Limb (tissue), 2 donors: ENCODE measurements at regions not wholly inside any gene's neighbourhood (a gene's known extent, or its start where the extent isn't known, plus 50 kb on each side); places are given as distances from the start of the nearest gene placed in this dataset.

Experiments used
- DNase-seq, 2 donors: peaks; one replicate each; pipeline ENCODE4 v3.0.0-alpha.2; 2016; ENCODE audit errors: extremely low spot score in 2 of 2

DNA sequence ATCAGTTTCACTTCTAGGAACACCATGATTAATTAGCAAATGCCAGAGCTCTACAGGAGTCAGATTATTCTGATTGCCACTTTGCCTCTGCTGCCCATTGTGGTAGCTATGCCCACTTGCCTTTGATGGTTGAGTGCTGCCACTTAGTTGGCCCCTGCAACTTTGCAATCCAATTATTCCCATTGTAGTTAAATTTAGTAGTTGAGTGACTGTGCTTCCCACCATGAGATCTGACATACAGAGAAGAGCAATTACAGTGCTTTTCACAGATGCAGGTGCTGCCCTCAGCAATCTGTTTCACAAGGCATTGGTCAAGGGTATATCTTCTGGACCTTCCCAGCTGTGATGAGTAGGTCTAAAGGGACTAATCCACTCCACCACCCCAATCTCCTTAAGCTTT, 468.4 kb upstream of the RGS6 start:
- no peak for DNase-seq

- no peak for DNase-seq
Measured at GRCh38 chr14:71464840-71465239, 467.4 kb upstream of the RGS6 start.

- no peak for DNase-seq
Measured at GRCh38 chr14:71465316-71465715, 466.9 kb upstream of the RGS6 start.

DNA sequence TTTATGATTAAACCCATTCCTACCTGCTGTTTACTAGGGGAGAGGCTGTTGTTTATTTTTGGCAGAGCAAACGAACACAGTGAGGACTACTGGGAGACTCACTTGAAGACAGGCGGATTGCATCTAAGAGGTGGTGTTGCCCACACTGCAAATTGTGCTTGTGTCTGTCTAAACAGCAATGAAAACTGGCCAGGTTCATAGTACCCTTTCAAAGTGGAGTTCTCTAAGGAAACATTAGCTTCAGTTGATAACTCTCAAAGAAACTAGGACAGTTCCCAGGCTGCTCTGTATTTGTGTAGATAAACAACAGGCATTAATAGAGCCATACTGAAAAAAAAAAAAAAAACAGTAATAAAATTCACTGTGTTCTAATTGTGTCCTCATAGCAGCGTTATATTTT, 466.0 kb upstream of the RGS6 start:
- DNase-seq, result no peak

DNA sequence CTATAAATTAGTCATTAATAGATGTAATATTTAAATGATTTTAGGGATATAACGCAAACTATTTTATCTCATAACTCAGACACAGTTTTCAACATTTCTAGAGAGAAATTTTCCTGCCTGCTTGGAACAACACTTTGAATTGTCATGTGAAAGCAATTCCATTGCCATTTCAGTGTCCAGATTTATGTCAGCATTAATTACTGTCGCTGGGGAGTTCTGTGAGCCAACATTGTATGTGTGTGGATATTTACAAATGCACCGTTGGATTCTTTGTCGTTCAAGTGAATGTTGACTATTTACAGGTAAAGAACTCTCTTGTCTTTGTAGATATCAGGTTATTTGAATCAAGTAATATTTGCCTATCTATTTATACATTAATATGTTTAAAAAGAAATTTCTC, 465.3 kb upstream of the RGS6 start:
- DNase-seq, result no peak

DNA sequence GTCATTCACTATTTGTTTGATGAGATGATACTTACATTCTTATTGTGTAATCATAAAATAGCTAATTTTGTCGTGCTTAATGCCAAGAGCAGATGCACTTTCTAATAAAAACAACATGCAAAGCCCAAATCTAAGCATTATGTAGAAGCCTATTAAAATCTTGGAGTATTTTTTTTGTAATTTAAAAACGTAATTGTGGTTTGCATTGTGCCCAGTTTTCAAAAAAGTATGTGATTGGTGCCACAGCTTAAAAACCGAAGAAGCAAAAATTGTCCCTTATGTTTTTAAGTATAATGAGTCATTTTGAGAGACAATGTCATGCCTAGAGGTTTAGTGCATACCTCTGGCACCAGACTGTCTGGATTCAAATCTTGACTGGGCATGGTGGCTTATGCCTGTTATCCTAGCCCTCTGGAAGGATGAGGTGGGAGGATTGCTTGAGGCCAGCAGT, 464.8 kb upstream of the RGS6 start:
- DNase-seq, result no peak

GRCh38 chr14:71468701-71469100, 463.5 kb upstream of the RGS6 start:
- no peak for DNase-seq

DNA sequence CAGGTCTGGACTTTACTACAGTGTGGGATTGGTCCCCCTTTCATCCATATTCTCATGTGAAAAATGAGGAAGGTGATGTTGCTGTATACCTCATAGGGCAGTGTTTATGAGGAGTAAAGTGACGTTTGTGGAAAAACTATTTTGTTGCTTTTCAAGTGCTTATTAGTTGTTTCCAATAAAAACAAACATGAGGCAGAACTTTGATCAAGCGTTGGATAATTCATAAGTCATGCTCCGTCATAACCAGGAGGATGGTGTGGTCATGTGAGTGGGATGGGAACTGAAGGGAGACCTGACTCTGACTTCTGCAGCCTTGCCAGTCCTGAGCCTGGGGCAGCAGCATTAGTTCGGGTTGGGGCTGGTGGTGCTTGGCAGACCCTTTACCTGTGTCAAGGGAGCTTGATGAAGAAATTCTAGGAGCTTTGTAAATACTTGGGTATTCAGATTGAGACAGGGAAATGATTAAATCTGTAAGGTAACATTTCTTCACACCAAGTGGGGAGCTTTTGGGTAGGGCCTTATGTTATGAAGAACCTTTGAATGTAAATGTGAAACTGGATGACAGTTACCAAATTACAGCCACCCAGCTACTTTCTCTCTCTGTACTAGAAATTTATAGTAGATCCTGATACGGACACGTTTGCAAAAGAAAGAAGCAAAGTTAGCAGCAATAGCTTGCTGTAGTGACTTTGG, 462.4 kb upstream of the RGS6 start:
- no peak for DNase-seq

DNA sequence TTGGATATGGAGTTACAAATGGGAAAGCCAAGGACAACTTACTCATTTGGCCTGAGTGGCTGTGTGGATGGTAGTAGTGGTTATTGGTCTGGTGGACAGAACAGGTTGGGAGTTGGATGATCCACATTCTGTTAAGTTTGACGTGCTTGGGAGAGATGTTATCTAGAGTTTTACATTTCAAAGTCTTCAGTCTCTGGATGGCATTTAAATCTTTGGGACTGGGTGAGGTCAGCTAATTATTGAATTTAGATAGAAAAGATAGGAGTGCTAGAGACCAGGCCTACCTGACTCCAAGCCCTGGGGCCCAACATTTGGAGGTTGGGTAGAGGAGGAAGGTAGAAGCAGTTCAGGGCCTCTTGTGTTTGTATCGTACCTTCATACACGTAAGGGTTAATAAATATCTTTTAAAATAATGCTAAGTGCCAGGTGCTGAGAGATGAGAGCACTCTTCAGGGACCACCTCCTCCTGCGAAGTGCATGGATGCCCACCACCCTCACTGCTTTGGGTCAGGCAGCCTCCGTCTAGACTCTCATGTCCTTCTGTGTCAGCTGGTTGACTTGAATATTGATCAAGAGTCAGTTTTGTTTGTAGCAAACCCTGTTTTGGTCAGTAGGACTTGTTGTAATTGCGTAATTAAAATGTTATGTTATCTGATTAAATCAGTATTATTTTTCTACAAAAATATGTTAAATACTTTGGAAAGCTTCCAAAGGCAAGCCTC, 460.4 kb upstream of the RGS6 start:
- DNase-seq, result no peak

- no peak for DNase-seq
Measured at GRCh38 chr14:71472356-71473340, 459.6 kb upstream of the RGS6 start.

DNA sequence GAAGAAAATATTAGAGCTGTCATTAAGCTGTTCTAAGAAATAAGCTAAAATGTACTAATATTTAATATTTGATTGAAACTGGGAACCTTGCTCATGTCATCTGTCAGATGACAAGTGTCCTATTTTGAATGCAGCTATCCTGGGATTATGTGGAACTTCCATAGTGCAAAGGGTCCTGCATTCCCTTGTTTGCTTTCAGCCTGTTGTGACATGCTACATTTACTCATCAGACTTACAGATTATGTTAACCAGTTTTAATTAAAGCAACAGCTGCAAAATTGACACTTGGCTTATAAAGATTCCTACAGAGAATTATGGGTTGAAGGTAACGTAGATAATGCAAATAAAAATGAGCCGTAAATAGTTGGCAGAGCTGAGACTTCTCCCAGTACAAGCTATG, 458.4 kb upstream of the RGS6 start:
- no peak for DNase-seq

DNA sequence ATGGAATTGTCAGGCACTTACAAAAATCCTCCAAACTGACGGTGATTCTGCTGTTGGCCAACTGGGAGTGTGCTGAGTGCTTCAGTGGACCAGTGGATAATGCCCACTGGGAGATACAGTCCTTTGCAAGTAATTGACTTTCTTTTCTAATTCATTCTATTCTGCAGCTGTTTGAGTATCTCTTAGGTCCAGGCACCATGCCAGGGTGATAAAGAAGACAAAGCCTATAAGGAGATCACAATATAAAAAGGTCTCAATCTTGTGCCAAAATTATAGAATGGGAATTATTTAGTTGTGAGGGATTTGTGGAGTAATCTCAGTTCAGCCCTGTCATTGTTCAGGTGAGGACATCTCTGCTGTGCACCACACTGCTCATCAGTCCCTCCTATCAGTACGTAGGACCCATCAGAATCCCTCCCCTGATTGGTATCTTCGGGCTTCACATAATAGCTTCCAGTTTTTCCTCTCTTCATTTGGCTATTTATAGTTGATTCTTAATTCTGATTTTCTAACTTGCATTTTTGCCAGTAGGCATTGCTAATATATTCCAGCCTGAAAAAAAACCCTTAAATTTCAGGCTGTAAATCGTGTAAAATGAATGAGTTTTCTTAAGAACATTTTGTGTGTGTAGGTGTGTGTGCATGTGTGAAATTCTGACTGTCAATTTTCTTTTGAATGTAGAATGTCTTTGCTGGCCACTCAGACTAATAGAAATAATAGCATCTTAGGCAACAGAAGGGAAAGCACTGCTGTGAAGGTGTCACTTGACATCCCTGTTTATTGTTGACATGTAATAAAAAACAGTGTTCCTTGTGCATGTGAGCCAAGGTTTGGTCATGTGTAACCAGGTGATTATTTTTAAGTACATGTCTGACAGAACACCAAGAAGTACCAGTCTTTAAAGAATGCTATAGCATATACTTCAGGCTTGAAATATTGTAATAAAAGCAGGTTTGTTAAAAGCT, 457.6 kb upstream of the RGS6 start:
- DNase-seq, result no peak

DNA sequence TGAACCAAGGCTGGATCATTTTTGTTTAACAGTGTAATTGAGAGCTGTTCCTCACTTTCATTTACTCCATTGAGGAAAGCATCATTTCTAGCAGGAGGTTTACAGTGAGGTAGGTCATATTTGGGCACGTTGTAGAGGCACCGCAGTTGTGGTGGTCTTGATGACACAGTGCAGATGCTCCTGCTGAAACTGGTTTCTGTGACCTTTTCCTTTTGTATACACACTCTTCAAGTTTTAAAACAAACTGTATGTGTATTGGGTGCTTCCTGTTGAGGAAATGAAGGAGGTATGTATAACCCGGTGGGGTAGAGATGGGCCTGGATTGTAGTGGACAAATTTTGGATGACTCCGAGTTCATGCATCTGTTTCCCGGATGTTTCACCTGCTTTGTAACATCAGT, 456.3 kb upstream of the RGS6 start:
- no peak for DNase-seq

GRCh38 chr14:71478542-71478941, 453.7 kb upstream of the RGS6 start:
- no peak for DNase-seq

DNA sequence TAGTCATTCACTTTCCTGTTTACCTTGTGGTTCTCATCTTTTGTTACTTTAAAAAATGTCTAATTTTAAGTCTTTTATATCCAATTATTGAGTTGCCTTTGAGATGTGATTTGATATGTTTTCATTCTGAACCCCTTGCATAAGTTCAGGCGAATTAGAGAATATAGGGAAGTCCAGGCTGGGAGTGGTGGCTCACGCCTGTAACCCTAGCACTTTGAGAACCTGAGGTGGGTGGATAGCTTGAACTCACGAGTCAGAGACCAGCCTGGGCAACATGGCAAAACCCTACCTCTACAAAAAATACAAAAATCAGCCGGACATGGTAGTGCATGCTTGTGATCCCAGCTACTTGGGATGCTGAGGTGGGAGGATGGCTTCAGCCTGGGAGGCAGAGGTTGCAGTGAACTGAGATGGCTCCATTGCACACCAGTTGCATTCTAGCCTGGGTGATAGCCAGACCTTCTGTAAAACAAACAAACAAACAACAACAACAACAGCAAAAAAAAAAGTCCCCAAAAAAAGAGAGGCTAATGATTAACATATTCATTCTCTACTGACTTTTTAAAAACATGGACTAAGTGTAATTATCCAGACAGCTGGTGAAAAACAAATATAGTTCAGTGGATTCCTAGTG, 451.1 kb upstream of the RGS6 start:
- DNase-seq, result no peak

DNA sequence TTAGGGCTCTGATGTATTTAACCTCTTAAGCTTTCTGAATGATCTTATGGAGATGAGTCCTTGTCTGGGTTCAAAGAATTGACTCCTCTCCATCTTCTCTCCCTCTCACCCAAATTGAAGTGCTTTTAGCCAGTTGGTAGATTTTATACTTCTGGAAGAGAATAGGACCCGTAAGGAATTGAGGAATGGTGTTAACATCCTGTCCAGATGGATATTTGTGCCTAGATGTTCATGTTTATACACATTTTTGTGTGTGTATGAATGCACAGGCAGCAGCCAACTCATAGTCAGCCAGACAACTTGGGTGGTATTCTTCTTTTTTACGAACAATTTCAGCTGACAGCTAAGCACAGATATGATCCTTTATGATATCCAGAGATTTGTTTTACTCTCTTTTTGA, 449.6 kb upstream of the RGS6 start:
- DNase-seq, result peak in 1 of 2 donors; percentile 58

DNA sequence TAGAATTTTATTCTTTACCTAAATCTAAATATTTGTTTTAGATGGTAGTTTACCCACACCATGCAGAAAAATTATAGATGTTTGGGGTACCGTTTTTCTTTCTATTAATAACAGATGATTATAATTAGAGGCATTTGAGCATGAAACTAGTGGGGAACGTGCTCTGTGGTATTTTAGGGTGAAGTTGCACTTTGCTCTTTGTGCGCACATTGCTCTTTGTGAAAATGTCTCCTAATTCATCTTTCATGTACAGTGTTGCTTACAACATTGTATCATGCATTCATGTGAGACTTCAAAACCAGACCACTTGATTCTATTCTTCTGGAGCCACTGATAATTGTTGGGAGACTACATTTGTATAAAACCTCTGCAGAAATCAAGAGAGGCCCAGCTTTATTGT, 449.1 kb upstream of the RGS6 start:
- no peak for DNase-seq

- DNase-seq, result no peak
Measured at GRCh38 chr14:71485833-71486232, 446.4 kb upstream of the RGS6 start.

DNA sequence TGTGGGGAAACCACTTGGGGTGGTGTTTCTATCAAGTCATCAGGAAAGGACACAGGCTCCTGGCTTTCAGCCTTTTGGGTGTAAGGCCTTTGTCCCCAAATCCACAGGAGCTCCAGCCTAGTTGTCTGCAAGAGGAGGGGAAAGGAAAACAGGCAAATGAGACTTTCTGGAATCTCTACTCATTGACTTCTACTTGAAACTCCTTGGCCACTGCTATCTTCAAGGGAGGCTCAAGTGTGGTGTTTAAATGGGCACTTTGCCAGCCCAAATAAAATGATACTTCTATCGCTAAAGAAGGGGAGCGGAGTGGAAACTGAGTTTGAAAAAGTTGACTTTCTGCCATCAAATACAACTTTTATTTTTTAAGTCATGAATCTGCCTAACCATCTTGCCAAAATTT, 445.9 kb upstream of the RGS6 start:
- no peak for DNase-seq

DNA sequence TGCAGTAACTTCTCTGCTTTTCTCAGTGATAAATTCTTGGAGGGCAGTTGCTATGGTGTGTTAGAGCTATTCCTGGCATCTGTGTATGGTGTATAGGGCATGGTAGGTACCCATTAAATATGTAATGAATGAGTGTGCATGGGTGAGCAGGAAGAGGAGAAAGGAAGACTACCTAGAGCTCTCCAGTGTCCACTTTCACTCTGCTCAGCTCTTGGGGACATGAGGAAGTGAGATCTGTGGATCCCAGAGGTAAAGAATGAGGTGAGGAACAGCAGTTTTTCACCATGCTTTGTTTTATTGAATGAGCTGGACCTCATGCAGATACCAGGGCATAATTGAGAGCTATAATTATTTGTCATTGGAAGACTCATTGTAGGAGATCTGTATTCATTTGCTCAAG, 444.8 kb upstream of the RGS6 start:
- no peak for DNase-seq
